H9 (cell line): ENCODE measurements at regions not wholly inside any gene's neighbourhood (a gene's known extent, or its start where the extent isn't known, plus 50 kb on each side); places are given as distances from the start of the nearest gene placed in this dataset.

Experiments
- DNase-seq: peaks from one replicate; pipeline ENCODE4 v3.0.0-alpha.2; 2017
- H2AFZ ChIP-seq: one replicate; pipeline ENCODE4 v1.6.1; 2013; ENCODE audit warnings: mild to moderate bottlenecking, low read length, control low read depth, moderate library complexity
- H2AK5ac ChIP-seq: 2 replicates; pipeline ENCODE4 v1.6.1; 2013; ENCODE audit warnings: low read length, control low read depth, mixed read lengths; ENCODE audit not compliant: insufficient read length
- H2BK120ac ChIP-seq: one replicate; pipeline ENCODE4 v1.6.1; 2013; ENCODE audit warnings: low read depth, mild to moderate bottlenecking, low read length, control low read depth, inconsistent platforms; ENCODE audit not compliant: poor library complexity, severe bottlenecking
- H2BK12ac ChIP-seq: 2 replicates; pipeline ENCODE4 v1.6.1; 2013; ENCODE audit warnings: low read length, control low read depth, mixed read lengths, low read depth; ENCODE audit not compliant: insufficient read length
- H2BK15ac ChIP-seq: 2 replicates; pipeline ENCODE4 v1.6.1; 2013; ENCODE audit warnings: low read depth, low read length, control low read depth
- H2BK20ac ChIP-seq: one replicate; pipeline ENCODE4 v1.6.1; 2013; ENCODE audit warnings: low read depth, mild to moderate bottlenecking, low read length, control low read depth, inconsistent platforms; ENCODE audit not compliant: poor library complexity, severe bottlenecking
- H2BK5ac ChIP-seq: 2 replicates; pipeline ENCODE4 v1.6.1; 2013; ENCODE audit warnings: low read length, control low read depth, mixed read lengths; ENCODE audit not compliant: insufficient read length
- H3K14ac ChIP-seq: 2 replicates; pipeline ENCODE4 v1.6.1; 2013; ENCODE audit warnings: low read length, control low read depth; ENCODE audit not compliant: insufficient read depth
- H3K18ac ChIP-seq: 2 replicates; pipeline ENCODE4 v1.6.1; 2013; ENCODE audit warnings: low read depth, mild to moderate bottlenecking, mixed read lengths, low read length, control low read depth; ENCODE audit not compliant: insufficient read length
- H3K23ac ChIP-seq: 2 replicates; pipeline ENCODE4 v1.6.1; 2013; ENCODE audit warnings: low read length, control low read depth, mixed read lengths, low read depth; ENCODE audit not compliant: insufficient read length
- H3K23me2 ChIP-seq: 2 replicates; pipeline ENCODE4 v1.6.1; 2013; ENCODE audit warnings: low read depth, mild to moderate bottlenecking, mixed read lengths, low read length, control low read depth; ENCODE audit not compliant: insufficient read length, poor library complexity, severe bottlenecking
- H3K27ac ChIP-seq: 2 replicates; pipeline ENCODE4 v1.5.1; 2013; ENCODE audit warnings: low read length, control low read depth, mixed read lengths, low read depth; ENCODE audit not compliant: insufficient read length
- H3K27me3 ChIP-seq: 2 replicates; pipeline ENCODE4 v1.6.1; 2013; ENCODE audit warnings: low read length, control low read depth, inconsistent platforms; ENCODE audit not compliant: insufficient read depth
- H3K4ac ChIP-seq: 2 replicates; pipeline ENCODE4 v1.6.1; 2013; ENCODE audit warnings: low read depth, mild to moderate bottlenecking, control low read depth, inconsistent platforms, low read length, moderate library complexity
- H3K4me1 ChIP-seq: 2 replicates; pipeline ENCODE4 v1.6.1; 2013; ENCODE audit warnings: low read length, control low read depth, inconsistent platforms; ENCODE audit not compliant: insufficient read depth
- H3K4me2 ChIP-seq: 2 replicates; pipeline ENCODE4 v1.6.1; 2013; ENCODE audit warnings: low read length, control low read depth, mixed read lengths; ENCODE audit not compliant: insufficient read length, insufficient read depth
- H3K56ac ChIP-seq: 2 replicates; pipeline ENCODE4 v1.6.1; 2013; ENCODE audit warnings: low read depth, mild to moderate bottlenecking, mixed read lengths, low read length, control low read depth; ENCODE audit not compliant: insufficient read length
- H3K79me1 ChIP-seq: 2 replicates; pipeline ENCODE4 v1.6.1; 2013; ENCODE audit warnings: low read depth, mild to moderate bottlenecking, moderate library complexity, low read length, control low read depth, inconsistent platforms; ENCODE audit not compliant: insufficient read depth, poor library complexity, severe bottlenecking
- H3K79me2 ChIP-seq: 2 replicates; pipeline ENCODE4 v1.6.1; 2013; ENCODE audit warnings: low read length, control low read depth, inconsistent platforms; ENCODE audit not compliant: insufficient read depth
- H3K9ac ChIP-seq: 2 replicates; pipeline ENCODE4 v1.6.1; 2013; ENCODE audit warnings: low read length, control low read depth, mixed read lengths; ENCODE audit not compliant: insufficient read length; ENCODE audit errors: extremely low read depth
- H3K9me3 ChIP-seq: one replicate; pipeline ENCODE4 v1.6.1; 2013; ENCODE audit warnings: low read depth, low read length, inconsistent platforms; ENCODE audit not compliant: control insufficient read depth
- H3T11ph ChIP-seq: one replicate; pipeline ENCODE4 v1.6.1; 2013; ENCODE audit warnings: mild to moderate bottlenecking, low read length, control low read depth, inconsistent platforms
- H4K20me1 ChIP-seq: one replicate; pipeline ENCODE4 v1.6.1; 2013; ENCODE audit not compliant: control insufficient read depth, insufficient read length, insufficient read depth
- H4K5ac ChIP-seq: 2 replicates; pipeline ENCODE4 v1.6.1; 2013; ENCODE audit warnings: low read depth, mild to moderate bottlenecking, mixed read lengths, low read length, control low read depth; ENCODE audit not compliant: insufficient read length
- H4K8ac ChIP-seq: replicated peaks from 2 replicates; pipeline ENCODE4 v1.6.1; 2013; ENCODE audit warnings: low read length, control low read depth, mixed read lengths, low read depth; ENCODE audit not compliant: insufficient read length
- H4K91ac ChIP-seq: 2 replicates; pipeline ENCODE4 v1.6.1; 2013; ENCODE audit warnings: low read depth, mild to moderate bottlenecking, moderate library complexity, mixed read lengths, low read length, control low read depth; ENCODE audit not compliant: insufficient read length
- H3K27ac Mint-ChIP-seq, 3 experiments: 2 replicates in 2 of 3; 3 replicates in 1 of 3; pipeline ENCODE4 v1.8.0; 2020 to 2021; ENCODE audit warnings: mixed read lengths in 3 of 3, mild to moderate bottlenecking in 1 of 3, moderate library complexity in 1 of 3
- H3K27me3 Mint-ChIP-seq: 2 replicates; pipeline ENCODE4 v1.8.0; 2021; ENCODE audit warnings: low read depth, mild to moderate bottlenecking, moderate library complexity, mixed read lengths
- H3K36me3 Mint-ChIP-seq, 3 experiments: 2 replicates in 2 of 3; 3 replicates in 1 of 3; pipeline ENCODE4 v1.8.0; 2020 to 2021; ENCODE audit warnings: low read depth in 3 of 3, mixed read lengths in 3 of 3; ENCODE audit not compliant: insufficient read depth in 1 of 3
- H3K4me1 Mint-ChIP-seq, 2 experiments: 2 replicates each; pipeline ENCODE4 v1.8.0; 2020; ENCODE audit warnings: mixed read lengths in 2 of 2
- H3K4me3 Mint-ChIP-seq, 2 experiments: 2 replicates in 1 of 2; 3 replicates in 1 of 2; pipeline ENCODE4 v1.8.0; 2020 to 2021; ENCODE audit warnings: mild to moderate bottlenecking in 2 of 2, mixed read lengths in 2 of 2, moderate library complexity in 1 of 2
- H3K9me3 Mint-ChIP-seq, 2 experiments: 2 replicates in 1 of 2; 3 replicates in 1 of 2; pipeline ENCODE4 v1.8.0; 2020; ENCODE audit warnings: mild to moderate bottlenecking in 2 of 2, mixed read lengths in 2 of 2, moderate library complexity in 1 of 2
- CTCF ChIP-seq: fragments of 200-600 bp; sonication (generic); conservative IDR thresholded peaks from 3 replicates; pipeline ENCODE4 v1.8.0; 2021; ENCODE audit warnings: antibody characterized with exemption, mild to moderate bottlenecking
- WGBS: extraction: QIAGEN DNeasy Blood & Tissue Kit; methylation state at CpG from one replicate; pipeline ENCODE4 v1.1.7; 2013; ENCODE audit warnings: missing lambda C conversion rate, low lambda C conversion rate, mixed read lengths; ENCODE audit not compliant: insufficient read length; ENCODE audit errors: extremely low coverage; 5-methylcytosine and 5-hydroxymethylcytosine counted together

- Histone ChIP-seq H3K18ac (no peak overlapping the region), H3T11ph (no peak overlapping the region), H4K91ac (no peak overlapping the region), H4K5ac (no peak overlapping the region), H3K23me2 (peaks cover 2% of the 10 kb centered on the region), H3K27ac (no peak overlapping the region), H4K20me1 (no peaks in the 10 kb centered on the region), H3K23ac (no peak overlapping the region), H3K14ac (no peak overlapping the region), H2BK15ac (no peak overlapping the region), H3K9me3 (no peaks in the 10 kb centered on the region), H2AFZ (no peak overlapping the region), H3K9ac (no peak overlapping the region), H2BK5ac (no peak overlapping the region), H2BK120ac (no peak overlapping the region), H2BK12ac (no peak overlapping the region), H3K79me2 (no peaks in the 10 kb centered on the region), H3K4ac (no peak overlapping the region), H2BK20ac (no peak overlapping the region), H3K4me1 (no peaks in the 10 kb centered on the region), H3K4me2 (no peak overlapping the region), H3K56ac (no peak overlapping the region), H3K27me3 (no peaks in the 10 kb centered on the region), H4K8ac (no peak overlapping the region), H2AK5ac (no peak overlapping the region), H3K79me1 (no peaks in the 10 kb centered on the region)
- Mint-ChIP-seq H3K27me3 (no peaks in the 10 kb centered on the region), H3K4me3 (no peak overlapping the region), H3K4me1 (no peaks in the 10 kb centered on the region), H3K36me3 (no peaks in the 10 kb centered on the region; a peak in 1 of 7 replicates), H3K9me3 (no peaks in the 10 kb centered on the region), H3K27ac (no peak overlapping the region)
- no peak for DNase-seq
- no CpG with 5 or more reads among the region's 5 CpGs for WGBS
- no peak for TF ChIP-seq CTCF
These were observed 542.6 kb upstream of the KLHL29 start for GRCh38 chr2:22842205-22842869.
